GM18868 (cell line): ENCODE measurements at regions not wholly inside any gene's neighbourhood (a gene's known extent, or its start where the extent isn't known, plus 50 kb on each side); places are given as distances from the start of the nearest gene placed in this dataset.
"Not testable (repeated sequence)": the region's sequence is repeated elsewhere in the genome, so short reads cannot be mapped to it uniquely, and the experiment has no call there.

ENCODE experiments used
- ATAC-seq: cut with Tn5 transposase; IDR thresholded peaks from one replicate; pipeline ENCODE4 v1.9.1; 2021; ENCODE audit warnings: mild to moderate bottlenecking, moderate library complexity; ENCODE audit not compliant: unreplicated experiment

DNA sequence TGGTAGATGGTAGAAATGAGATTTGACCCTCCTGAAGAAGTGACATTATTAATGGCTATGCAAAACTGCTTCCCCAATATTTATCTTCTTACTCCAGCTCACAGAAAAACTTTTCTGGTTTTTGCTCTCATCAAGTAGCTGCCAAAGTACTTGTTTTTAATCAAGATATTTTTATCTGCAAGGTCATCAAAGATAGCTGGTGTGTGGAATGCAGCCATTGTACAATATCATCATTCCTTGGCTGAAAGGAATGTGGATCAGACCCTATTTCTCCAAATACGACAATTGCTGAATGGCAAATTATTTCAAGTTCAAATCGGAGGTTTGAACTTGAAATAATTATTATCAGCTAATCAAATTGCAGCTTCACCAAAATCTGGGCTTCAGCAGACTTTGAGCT, 126.9 kb upstream of the SLC7A14 start:
- ATAC-seq: no peak

DNA sequence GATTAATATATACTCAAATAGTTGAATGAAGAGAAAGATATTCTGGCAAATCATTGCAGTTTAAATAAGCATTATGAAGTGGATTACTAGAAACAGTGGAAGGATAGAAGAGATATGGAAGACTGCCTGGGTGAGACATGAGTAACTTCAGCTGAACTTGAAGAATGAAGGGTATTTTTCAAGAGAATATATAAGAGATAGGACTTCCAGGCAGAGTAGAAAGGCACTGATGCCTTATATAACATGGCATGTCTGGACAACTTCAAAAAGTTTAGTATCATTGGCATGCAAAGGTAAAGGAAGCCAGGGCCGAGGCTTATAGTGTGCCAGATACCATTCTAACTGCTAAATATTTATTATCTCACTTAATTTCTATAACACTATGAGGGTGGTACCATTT, 126.5 kb upstream of the SLC7A14 start:
- ATAC-seq: no peak

DNA sequence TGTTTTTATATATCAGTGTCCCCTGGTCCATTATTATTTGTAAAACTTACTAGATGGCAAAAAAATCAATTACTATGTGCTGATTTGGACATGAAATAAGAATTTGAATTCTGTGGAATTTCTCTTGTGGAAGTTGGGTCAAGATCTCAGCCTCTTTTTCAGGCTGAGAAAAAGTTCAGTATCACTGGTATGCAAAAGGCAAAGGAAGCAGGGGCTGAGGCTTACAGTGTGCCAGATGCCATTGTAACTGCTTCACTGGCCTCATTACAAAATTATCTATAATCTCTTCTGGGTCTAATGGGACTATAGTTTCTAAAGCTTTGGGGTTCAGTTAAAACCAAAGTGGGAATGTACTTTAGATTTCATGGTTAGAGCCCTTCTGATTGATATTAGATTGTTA, 125.9 kb upstream of the SLC7A14 start:
- no peak for ATAC-seq

DNA sequence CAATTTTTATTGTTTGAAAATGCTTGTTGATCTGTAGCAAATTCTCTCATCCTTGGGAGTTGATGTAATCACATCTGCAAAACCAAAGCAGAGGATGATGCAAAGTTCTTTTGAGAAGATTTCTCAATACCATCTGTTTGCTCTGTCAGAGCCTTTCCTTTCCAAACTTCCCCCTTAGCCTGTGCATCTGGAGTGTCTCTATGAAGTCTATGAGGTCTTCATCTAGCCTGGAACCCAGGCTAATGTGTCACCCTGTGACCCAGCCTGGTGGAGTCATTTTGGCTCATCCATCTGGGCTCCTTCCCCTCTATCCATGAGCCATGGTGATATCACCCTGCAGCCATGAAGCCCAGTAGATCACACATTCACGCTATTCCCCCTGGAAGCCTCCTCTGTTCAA, 123.2 kb upstream of the SLC7A14 start:
- no peak for ATAC-seq

DNA sequence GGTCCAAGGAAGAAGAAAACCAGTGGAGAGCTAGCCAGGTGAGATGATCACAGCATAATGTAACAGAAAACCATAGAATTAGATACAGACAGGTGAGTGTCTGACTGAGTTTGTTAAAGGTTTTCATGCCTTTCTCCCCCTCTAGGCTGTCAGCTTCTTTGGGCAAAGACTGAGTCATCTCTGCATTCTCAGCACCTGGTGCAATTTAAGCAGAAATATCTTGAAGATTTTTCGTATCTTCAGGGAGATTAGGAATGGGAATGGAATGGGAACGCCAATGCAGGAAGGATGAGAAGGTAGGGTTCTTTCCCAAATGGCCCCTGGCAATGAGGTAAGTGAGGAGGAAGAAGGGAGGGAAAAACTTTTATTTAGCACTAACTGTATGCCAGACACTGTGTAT, 122.0 kb upstream of the SLC7A14 start:
- ATAC-seq: no peak

DNA sequence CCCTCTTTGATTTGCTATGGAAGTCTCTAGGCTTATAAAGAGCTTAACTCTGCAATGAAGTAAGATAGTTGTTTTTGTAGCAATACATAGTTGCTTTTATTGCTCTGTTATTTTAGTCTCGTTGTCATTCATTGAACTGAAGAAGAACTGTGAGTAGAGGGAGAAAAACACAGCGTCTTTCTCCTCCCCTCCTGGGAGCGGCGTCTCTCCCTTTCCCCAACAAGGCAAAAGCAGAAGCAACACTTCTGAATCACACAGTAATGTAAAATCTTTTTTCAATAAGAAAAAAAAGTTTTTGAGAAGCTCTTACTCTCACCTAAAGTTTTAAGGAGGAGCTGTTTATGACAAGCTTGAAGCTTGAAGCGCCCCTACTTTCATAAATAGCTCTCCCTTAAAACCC, 119.3 kb upstream of the SLC7A14 start:
- no peak for ATAC-seq

DNA sequence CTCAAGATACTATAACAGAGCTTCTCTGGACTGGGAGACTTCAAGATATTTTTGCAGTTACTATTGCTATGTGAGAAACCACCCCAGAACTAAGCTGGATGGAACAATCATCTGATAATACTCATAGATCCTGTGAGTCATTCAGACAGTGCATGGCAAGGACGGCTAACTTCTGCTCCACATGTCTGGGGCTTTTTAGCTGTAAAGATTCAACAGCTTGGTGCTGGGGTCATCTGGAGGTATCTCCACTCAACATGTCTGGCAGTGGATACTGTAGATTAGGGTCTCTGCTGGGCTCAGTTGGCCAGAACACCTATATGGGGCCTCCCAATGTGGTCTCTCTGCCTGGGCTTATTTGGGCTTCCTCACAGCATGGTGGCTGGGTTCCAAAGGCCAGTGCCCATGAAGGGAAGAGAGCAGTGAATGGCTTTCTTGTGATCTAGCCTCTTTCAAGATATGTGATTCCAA, 117.3 kb upstream of the SLC7A14 start:
- no peak for ATAC-seq

DNA sequence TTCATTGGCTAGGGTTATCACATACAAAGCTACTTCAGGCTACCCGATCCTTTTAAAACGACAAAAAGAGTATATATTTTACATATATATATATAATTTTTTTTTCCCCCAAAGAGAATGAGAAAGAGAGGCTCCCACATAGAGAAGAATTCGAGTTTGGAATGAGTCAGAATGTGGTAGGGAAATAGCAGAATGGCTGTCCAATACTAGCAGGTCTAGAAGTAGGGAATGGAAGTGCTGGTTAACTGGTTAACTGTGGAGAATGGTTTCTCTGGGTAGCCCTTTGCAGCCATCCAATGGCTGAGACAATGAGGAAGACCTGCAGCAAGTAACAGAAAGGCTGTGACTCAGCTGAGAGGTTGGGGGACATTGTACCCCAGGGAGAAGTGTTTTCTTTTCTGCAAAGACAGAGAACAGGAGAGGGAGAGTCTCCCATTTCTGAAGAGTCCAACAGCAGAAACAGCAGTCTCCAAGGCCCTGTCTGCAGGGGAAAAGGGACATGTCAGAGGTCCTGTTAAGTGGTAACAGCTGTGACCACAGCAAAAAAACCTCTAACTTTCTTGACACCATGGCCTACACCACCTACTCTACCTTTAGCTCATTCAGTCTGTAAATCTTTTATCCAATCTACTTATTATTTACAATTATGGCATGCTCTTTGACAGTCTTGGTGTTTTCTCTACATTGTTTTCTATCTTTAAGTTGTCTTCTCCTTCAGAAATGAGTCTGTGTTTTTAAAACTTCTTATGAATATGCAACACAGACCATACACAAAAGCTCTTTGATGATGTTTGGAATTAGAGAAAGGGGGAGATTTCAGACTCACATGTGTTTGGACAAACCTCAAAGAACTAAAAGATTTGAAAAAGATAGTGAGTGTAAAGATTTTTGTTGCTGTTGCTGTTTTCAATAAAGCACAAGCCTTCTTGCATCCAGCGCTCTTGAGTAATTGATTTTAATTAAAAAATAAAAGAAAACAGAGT, 116.1 kb upstream of the SLC7A14 start:
- ATAC-seq: no peak

DNA sequence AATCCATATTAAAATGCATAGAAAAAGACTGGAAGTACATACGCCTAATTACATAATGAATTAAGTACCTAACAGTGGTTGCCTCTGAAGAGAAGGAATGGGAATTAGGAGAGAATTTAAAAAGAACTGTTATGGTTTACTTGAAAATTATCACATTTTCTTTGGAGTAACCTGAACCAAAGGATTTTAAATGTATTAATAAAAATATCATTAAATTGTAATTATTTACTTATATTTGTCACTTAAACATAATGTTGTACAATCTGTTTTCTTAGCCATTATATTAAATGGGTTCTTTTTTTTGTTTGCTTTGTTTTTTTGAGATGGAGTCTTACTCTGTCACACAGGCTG, 114.2 kb upstream of the SLC7A14 start:
- ATAC-seq: no peak

DNA sequence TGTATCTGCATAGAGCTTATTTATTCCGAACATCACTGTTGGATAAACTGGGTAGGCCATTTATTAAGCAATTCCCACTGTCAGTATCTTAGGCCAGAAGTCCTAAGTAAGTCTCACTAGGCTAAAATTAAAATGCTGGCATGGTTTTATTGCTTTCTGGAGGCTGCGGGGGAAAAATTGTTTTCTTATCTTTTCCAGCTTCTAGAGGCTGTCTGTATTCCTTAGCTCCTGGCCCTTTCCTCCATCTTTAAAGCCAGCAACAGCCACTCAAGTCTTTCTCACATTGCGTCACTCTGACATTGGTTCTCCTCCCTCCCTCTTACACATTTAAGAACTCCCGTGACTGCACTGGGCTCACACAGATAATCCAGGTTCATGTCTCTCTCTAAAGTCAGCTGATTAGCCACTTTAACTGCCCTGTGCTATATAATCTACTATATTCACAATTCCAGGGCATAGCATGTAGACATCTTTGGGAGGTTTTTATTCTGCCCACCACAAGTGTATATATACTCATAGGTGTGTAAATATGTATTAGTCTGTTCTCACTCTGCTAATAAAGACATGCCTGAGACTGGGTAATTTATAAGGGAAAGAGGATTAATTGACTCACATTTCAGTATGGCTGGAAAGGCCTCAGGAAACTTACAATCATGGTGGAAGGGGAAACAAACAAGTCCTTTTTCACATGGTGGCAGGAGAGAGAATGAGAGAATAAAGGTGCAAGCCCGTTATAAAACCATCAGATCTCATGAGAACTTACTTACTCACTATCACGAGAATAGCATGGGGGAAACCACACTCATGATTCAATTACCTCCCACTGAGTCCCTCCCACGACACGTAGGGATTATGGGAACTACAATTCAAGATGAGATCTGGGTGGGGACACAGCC, 113.5 kb upstream of the SLC7A14 start:
- no peak for ATAC-seq

DNA sequence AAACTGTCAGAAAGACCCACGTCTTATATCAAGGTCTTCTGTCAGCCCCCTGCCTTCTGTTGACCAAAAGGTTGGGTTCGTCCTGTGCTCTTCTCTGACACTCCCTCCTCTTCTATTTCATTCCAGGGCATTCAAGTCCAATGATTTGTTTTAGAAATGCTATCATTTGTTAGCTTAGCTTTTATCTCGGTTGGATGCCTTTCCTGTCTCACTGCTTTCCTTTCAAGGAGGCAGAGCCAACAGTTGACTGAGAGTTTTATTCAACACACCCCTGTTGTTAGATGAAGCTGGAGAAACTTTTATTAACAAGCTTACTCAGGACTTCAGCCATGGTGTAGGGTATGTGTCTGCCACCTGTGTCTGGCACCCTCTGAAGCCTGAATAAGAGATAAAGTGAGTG, 112.0 kb upstream of the SLC7A14 start:
- ATAC-seq: no peak

DNA sequence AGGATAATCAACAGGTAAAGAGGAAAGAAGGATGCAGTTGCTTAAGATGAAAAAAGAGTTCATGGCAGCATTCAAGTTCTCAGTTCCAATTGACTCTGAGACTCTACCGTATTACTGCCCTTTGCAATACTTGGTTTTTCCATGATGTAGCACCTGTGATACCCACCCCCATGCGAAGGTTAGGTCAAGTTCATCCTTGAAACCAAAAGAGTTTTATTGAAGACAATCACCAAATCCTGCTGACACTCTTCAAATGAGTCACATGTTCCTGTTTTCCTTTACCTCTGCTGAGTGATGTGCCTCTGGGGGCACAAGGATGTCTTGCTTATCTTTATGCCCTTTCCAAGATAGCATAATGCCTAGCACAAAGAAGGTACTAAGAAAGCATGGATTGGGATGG, 111.3 kb upstream of the SLC7A14 start:
- no peak for ATAC-seq

DNA sequence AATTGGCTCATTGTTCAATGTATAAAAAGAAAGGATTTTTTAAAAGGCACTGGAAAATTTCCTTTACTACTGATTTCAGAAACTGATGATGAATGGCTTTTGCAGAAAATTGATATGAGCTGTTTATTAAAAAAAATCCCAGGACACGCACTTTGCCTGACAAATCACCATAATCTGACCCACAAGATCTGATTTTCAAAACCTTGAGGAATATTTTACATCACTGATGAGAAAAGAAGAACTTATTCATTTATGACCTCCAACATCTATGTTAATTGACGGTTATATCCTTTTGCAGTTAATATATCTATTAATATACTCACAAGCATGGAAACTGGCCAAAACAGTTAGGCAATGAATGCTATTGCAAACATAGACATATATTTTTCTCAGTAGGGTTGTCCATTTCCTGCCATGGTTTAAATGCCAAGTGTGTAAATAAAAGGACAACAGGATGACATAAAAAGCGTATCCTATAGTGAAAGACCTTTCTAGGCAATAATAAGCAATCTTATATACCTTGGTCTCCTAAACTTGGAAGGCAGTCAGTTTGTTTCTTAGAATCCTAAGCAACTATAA, 109.7 kb upstream of the SLC7A14 start:
- no peak for ATAC-seq

DNA sequence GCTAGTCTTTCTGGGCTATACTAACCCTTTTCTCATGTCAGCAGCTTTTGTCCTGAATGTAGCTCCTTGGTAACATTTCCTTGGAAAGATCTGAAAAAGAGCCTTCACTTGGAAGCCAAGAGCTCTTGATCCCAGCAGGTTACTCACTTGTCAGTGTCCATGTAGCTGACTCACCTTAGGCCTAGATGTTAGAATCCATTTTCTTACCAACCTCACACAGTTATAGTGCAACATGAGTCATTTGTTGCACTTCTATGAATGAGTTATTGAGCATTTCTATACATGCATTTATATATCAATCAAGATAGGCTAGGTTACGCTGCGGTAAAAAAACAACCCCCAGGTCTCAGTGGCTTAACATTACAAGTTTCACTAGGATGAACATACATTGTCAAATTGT, 106.8 kb upstream of the SLC7A14 start:
- ATAC-seq: no peak

DNA sequence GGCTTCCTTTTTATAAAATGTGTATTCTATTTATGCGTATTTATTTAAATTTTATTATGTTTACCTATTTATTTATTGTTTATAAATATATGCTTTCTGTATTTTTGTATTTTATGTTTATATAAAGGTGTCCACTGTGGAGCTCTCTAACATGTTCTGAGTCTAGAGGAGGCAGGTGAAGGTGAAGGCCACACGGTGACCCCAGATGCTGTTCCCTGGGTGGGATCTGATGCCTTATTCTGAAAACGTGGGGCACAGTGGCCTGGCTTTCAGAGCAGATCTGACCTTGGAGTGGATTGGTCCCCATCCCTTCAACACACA, 104.7 kb upstream of the SLC7A14 start:
- ATAC-seq: peak; percentile 16

DNA sequence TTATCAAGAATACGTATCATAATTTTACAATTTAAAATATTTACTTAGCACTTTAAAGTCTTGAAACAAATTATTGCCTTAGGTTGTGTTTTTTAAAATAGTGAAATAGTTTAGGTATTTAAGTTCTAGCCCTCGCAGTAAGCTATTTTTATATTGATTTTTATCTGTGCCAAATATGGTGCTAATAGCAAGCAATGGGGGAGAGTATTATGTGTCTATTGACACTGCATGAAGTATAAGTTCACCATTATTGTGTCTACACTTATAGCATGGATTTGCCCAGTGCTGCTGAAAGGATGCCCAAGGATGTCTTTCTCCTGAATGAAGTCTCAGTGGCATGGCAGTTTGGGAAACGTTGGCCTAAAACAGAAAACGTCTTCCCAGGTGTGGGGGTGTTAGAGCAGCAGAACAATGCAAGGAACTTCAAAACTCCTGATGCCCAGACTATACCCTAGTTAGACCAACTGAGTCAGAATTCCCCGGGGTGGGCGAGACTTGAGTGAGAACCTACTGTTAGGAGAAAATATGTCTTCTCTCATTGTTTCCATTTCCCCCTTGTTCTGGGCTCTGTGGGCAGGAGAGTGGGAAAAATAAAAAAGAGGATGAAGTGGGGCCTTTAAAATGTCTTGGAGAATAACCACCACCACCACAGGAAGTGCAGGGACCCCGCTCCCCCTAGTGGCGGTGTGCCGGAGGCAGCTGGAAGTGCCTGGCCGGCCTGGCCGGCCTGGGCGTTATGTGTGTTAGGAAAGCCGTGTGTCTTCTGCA, 104.2 kb upstream of the SLC7A14 start:
- peak; percentile 88 for ATAC-seq

DNA sequence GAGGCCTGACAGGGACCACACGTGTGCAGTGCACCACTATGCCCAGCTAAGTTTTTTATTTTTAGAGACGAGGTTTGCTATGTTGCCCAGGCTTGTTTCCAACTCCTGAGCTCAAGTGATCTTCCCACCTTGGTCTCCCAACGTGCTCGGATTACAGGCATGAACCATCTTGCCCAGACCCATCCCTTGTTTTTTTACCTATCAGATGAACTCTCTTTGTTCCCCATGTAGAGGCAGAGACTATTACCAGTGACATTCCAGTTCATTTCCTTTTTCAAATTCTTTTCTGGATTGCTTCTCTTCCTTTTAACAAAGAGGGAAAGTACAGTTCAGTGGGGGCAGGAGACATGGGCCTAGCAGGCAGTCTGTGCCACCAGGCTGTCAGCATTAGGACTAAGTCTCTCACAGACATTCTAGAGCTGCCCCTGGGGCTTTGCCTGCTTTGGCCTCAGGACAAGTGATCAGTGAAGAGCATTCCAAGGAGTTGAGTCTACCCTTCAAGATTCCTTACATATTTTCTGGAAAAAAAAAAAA, 103.5 kb upstream of the SLC7A14 start:
- no peak for ATAC-seq

DNA sequence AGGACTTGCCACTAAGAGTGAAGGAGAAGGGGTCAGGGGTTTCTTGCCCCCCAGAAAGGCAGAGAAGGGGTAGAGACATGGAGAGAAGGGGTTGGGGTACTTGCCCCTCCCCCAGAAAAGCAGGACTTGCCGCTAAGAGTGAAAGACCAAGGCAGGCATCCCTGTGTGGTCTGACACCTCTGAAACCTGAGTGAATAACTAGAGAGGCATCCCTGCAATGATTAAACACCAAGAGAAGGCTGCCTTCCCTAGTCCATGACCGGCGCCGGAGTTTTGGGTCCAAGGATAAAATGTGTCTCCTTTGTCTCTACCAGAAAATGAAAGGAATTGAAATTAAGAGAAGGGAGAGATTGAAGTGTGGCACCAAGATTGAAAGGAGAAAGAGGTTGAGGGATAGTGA, 102.3 kb upstream of the SLC7A14 start:
- ATAC-seq: not testable (repeated sequence)

DNA sequence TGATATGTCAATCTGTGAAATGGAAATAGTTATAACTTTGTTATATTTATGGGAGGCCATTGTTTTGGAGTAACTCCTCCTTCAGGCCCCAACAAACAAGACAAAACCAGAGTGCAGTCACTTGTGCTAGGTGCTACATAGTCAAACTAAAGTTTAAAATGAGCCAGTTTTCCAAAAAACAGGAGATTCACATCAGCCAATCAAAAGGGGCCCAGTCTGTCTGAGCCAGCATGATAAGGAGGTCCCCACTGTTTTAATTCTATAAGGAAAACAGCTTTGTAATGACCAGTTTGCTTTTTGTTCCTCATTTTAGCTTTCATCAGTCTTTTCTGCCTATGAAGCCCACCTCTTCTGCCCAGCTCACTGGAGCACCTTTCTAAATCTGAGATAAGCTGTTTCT, 94.7 kb upstream of the SLC7A14 start:
- ATAC-seq: no peak

DNA sequence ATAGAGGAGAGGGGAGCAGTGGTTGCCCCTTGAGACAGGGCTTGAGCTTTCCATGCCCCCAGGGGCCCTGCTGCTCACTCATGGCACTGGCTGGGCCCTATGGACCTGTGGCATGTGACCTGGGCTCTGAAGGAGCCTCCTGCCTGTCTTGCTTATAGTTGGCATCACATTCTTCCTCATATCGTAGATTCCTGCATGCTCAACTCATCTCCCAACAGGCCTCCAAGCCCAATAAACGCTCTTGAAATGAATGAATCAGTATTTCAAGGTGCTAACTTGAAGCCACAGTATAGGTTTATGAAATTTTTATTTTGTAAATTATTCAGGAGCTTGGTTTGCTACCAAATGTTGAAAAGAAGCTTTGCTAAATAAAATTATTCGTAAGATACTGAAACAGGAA, 93.3 kb upstream of the SLC7A14 start:
- ATAC-seq: no peak

DNA sequence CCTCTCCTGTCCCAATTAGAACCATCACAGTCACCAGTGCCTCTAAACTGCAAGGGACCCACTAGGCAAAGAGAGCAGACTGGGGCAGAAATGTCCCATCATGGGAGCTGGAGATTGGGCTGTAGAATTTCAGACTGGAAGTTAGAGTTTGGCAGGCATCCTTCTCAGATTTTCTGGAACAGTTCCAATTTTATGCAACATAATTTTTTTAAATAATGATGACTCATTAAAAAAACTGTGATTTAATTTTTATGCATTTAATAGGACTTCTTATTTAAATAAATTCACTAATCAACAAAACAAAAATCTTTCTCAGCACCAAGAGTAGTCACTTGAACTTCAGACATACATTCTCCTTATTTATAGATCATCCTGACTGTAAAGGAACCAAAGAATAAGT, 84.6 kb upstream of the SLC7A14 start:
- ATAC-seq: no peak
